ENCODE measurements at regions not wholly inside any gene's neighbourhood (a gene's known extent, or its start where the extent isn't known, plus 50 kb on each side); places are given as distances from the start of the nearest gene placed in this dataset.

DNA sequence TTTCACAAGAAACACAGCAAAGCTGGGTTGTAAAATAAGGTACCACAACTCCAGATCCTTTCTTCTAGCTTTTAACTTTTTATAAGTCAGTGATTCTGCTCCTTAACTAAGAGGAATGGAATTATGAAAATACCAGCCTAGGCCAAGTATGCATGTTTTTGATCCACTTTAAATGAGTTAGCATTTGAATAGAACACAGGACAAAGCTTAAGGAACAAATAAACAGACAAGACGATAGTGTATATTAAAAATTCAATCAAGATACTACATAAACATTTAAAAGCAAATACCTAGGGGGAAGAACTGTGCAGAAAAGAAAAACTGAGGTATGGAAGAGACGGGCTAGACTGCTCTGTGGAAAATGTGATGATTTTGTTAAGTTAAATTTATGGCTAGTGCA, 200.7 kb downstream of the LURAP1L start:
- H3K9ac ChIP-seq (ENCODE audit: low read length): no peak overlapping the region
- H3K27me3 ChIP-seq (ENCODE audit: insufficient read depth, low read depth, low read length): no peaks in the 10 kb centered on the region
- no peaks in the 10 kb centered on the region for H3K9me2 ChIP-seq (ENCODE audit: insufficient read depth, low read length)
- TF ChIP-seq EP300 (conservative IDR thresholded peaks at IDR 0.05; ENCODE audit: poor library complexity, severe bottlenecking) (no peak), EZH2 (IDR thresholded peaks at IDR 0.05; ENCODE audit: borderline replicate concordance, insufficient read depth, low read length, poor library complexity, severe bottlenecking) (no peak), RAD21 (conservative IDR thresholded peaks at IDR 0.05) (no peak), MXI1 (conservative IDR thresholded peaks at IDR 0.05; ENCODE audit: poor library complexity, severe bottlenecking) (no peak), POLR2AphosphoS5 (IDR thresholded peaks at IDR 0.05) (no peak), SMC3 (conservative IDR thresholded peaks at IDR 0.05; ENCODE audit: poor library complexity) (no peak), TAF1 (IDR thresholded peaks at IDR 0.05; ENCODE audit: low read depth) (no peak)
- TF ChIP-seq, protein P1, sequence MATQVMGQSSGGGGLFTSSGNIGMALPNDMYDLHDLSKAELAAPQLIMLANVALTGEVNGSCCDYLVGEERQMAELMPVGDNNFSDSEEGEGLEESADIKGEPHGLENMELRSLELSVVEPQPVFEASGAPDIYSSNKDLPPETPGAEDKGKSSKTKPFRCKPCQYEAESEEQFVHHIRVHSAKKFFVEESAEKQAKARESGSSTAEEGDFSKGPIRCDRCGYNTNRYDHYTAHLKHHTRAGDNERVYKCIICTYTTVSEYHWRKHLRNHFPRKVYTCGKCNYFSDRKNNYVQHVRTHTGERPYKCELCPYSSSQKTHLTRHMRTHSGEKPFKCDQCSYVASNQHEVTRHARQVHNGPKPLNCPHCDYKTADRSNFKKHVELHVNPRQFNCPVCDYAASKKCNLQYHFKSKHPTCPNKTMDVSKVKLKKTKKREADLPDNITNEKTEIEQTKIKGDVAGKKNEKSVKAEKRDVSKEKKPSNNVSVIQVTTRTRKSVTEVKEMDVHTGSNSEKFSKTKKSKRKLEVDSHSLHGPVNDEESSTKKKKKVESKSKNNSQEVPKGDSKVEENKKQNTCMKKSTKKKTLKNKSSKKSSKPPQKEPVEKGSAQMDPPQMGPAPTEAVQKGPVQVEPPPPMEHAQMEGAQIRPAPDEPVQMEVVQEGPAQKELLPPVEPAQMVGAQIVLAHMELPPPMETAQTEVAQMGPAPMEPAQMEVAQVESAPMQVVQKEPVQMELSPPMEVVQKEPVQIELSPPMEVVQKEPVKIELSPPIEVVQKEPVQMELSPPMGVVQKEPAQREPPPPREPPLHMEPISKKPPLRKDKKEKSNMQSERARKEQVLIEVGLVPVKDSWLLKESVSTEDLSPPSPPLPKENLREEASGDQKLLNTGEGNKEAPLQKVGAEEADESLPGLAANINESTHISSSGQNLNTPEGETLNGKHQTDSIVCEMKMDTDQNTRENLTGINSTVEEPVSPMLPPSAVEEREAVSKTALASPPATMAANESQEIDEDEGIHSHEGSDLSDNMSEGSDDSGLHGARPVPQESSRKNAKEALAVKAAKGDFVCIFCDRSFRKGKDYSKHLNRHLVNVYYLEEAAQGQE (IDR thresholded peaks at IDR 0.05; ENCODE audit: borderline replicate concordance): no peak
- TF ChIP-seq, protein P2, sequence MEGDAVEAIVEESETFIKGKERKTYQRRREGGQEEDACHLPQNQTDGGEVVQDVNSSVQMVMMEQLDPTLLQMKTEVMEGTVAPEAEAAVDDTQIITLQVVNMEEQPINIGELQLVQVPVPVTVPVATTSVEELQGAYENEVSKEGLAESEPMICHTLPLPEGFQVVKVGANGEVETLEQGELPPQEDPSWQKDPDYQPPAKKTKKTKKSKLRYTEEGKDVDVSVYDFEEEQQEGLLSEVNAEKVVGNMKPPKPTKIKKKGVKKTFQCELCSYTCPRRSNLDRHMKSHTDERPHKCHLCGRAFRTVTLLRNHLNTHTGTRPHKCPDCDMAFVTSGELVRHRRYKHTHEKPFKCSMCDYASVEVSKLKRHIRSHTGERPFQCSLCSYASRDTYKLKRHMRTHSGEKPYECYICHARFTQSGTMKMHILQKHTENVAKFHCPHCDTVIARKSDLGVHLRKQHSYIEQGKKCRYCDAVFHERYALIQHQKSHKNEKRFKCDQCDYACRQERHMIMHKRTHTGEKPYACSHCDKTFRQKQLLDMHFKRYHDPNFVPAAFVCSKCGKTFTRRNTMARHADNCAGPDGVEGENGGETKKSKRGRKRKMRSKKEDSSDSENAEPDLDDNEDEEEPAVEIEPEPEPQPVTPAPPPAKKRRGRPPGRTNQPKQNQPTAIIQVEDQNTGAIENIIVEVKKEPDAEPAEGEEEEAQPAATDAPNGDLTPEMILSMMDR (IDR thresholded peaks at IDR 0.05; ENCODE audit: poor library complexity, severe bottlenecking): no peak
- H3K79me2 ChIP-seq (replicated peaks; ENCODE audit: insufficient read depth, low read length): no peaks in the 10 kb centered on the region
- no peak overlapping the region for H2AFZ ChIP-seq (ENCODE audit: low read depth, low read length)
- H3K9me3 ChIP-seq (ENCODE audit: low read length): no peaks in the 10 kb centered on the region
- no peaks in the 10 kb centered on the region for H3K36me3 ChIP-seq (ENCODE audit: insufficient read depth, low read length)
- H3K4me2 ChIP-seq (ENCODE audit: low read length): no peak overlapping the region
- H3F3A ChIP-seq (ENCODE audit: insufficient read depth, low read length, poor library complexity, severe bottlenecking): no peaks in the 10 kb centered on the region
- H3K27ac ChIP-seq (ENCODE audit: low read length): no peak overlapping the region
- H3K4me3 ChIP-seq (ENCODE audit: low read length): no peak overlapping the region
- no peaks in the 10 kb centered on the region for H4K20me1 ChIP-seq (ENCODE audit: insufficient read depth)

DNA sequence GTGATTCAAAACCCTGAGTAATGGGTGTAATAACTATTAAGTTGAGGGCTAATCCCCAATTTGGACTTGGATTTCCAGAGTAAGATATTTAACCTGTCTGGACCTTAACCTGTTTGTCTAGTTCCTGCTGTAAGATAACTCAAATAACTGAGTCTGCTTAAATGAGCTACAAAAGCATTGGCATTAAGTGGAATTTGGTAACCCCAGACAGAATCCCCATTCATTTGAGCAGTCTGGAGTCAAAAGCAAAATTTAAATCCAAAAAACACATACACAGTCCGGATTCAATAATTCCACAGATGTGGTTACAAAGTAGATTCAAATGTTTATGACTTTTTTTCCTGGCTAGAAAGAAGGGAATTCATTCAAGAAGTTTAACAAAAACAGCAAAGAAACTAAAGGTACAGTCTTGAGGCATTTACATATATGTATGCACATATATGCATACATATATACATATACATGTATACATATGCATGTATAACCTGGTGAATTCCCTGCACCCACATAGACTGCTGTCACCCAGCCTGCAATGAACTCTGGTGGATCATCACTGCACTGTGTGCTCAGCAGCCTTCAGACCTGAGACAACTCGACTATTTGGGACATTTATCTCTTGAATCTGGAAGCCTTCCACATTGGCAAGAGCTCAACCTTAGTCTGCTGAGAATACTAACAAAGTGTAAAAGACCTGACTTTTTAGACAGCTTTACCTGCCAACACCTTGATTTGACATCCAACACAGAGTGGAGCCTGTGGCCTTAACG, 205.4 kb downstream of the LURAP1L start:
- H3K79me2 ChIP-seq (replicated peaks; ENCODE audit: insufficient read depth, low read length): no peaks in the 10 kb centered on the region
- no peaks in the 10 kb centered on the region for H3K9me3 ChIP-seq (ENCODE audit: low read length)
- no peak overlapping the region for H2AFZ ChIP-seq (ENCODE audit: low read depth, low read length)
- H4K20me1 ChIP-seq (ENCODE audit: insufficient read depth): no peaks in the 10 kb centered on the region
- no peaks in the 10 kb centered on the region for H3K9me2 ChIP-seq (ENCODE audit: insufficient read depth, low read length)
- H3K4me2 ChIP-seq (ENCODE audit: low read length): no peak overlapping the region
- no peak for TF ChIP-seq RAD21 (conservative IDR thresholded peaks at IDR 0.05)
- TF ChIP-seq, protein P2 (IDR thresholded peaks at IDR 0.05; ENCODE audit: poor library complexity, severe bottlenecking): no peak
- no peak for TF ChIP-seq SMC3 (conservative IDR thresholded peaks at IDR 0.05; ENCODE audit: poor library complexity)
- TF ChIP-seq EP300 (conservative IDR thresholded peaks at IDR 0.05; ENCODE audit: poor library complexity, severe bottlenecking): no peak
- no peak for TF ChIP-seq TAF1 (IDR thresholded peaks at IDR 0.05; ENCODE audit: low read depth)
- TF ChIP-seq EZH2 (IDR thresholded peaks at IDR 0.05; ENCODE audit: borderline replicate concordance, insufficient read depth, low read length, poor library complexity, severe bottlenecking): no peak
- TF ChIP-seq MXI1 (conservative IDR thresholded peaks at IDR 0.05; ENCODE audit: poor library complexity, severe bottlenecking): no peak
- TF ChIP-seq, protein P1 (IDR thresholded peaks at IDR 0.05; ENCODE audit: borderline replicate concordance): no peak
- no peak for TF ChIP-seq POLR2AphosphoS5 (IDR thresholded peaks at IDR 0.05)
- H3K36me3 ChIP-seq (ENCODE audit: insufficient read depth, low read length): no peaks in the 10 kb centered on the region
- H3K9ac ChIP-seq (ENCODE audit: low read length): no peak overlapping the region
- H3F3A ChIP-seq (ENCODE audit: insufficient read depth, low read length, poor library complexity, severe bottlenecking): no peaks in the 10 kb centered on the region
- no peak overlapping the region for H3K27ac ChIP-seq (ENCODE audit: low read length)
- no peaks in the 10 kb centered on the region for H3K27me3 ChIP-seq (ENCODE audit: insufficient read depth, low read depth, low read length)
- H3K4me3 ChIP-seq (ENCODE audit: low read length): no peak overlapping the region

Measured in neural cell (in vitro differentiated cells).